ENCODE measurements at regions not wholly inside any gene's neighbourhood (a gene's known extent, or its start where the extent isn't known, plus 50 kb on each side); places are given as distances from the start of the nearest gene placed in this dataset.

DNA sequence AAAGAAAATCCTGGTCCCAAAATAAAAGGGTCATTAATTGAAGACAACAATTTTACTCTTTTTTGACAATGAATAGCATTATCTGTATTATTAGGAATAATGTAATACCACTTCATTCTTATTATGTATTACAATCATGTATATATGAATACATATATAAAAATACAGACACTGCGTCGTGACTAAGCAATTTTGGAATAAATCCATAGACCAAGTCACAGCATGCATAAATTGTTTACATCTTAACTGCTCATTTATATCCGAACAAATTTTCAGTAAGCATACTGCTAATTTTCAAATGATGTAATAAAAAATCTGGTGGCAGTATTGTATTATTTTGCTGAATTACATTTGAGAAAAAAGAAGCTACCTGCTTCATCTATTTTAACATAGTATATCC lies 321.6 kb upstream of the PITX2 start:
- TF ChIP-seq ZNF274 (IDR thresholded peaks at IDR 0.05; ENCODE audit: low read depth, low read length) = no peak
- no peak for TF ChIP-seq SUZ12 (IDR thresholded peaks at IDR 0.05; ENCODE audit: extremely low read depth, insufficient read depth, insufficient read length)
- no peak for TF ChIP-seq YY1 (IDR thresholded peaks at IDR 0.05; ENCODE audit: insufficient read depth, insufficient read length)

All from NT2/D1 (cell line).